Mesodermal cell (in vitro differentiated cells): ENCODE measurements at regions not wholly inside any gene's neighbourhood (a gene's known extent, or its start where the extent isn't known, plus 50 kb on each side); places are given as distances from the start of the nearest gene placed in this dataset.
A peak's percentile ranks its signal among the peaks of the same experiment; 100 is the strongest.

ENCODE experiments used
- H3K27ac ChIP-seq: 2 replicates; pipeline ENCODE4 v1.7.0; 2013; ENCODE audit warnings: mild to moderate bottlenecking, low read depth, low read length, moderate library complexity; ENCODE audit not compliant: severe bottlenecking
- H3K36me3 ChIP-seq: 2 replicates; pipeline ENCODE4 v1.7.1; 2013; ENCODE audit warnings: mild to moderate bottlenecking, low read length, moderate library complexity; ENCODE audit not compliant: control insufficient read depth, insufficient read depth
- H3K4me1 ChIP-seq: one replicate; pipeline ENCODE4 v1.7.1; 2013; ENCODE audit warnings: mild to moderate bottlenecking, low read length; ENCODE audit not compliant: insufficient read depth, control insufficient read depth, poor library complexity, severe bottlenecking
- H3K4me3 ChIP-seq: 2 replicates; pipeline ENCODE4 v1.7.0; 2013; ENCODE audit warnings: low read length, control low read depth, mild to moderate bottlenecking; ENCODE audit not compliant: insufficient read depth, poor library complexity, severe bottlenecking; ENCODE audit errors: extremely low read depth
- H3K9me3 ChIP-seq: 2 replicates; pipeline ENCODE4 v1.7.1; 2013; ENCODE audit warnings: mild to moderate bottlenecking, low read length, moderate library complexity; ENCODE audit not compliant: control insufficient read depth
- WGBS, 2 experiments: methylation state at CpG; one replicate each; pipeline ENCODE4 v1.1.5; 2013; ENCODE audit warnings: missing lambda C conversion rate in 2 of 2; ENCODE audit not compliant: insufficient coverage in 2 of 2; 5-methylcytosine and 5-hydroxymethylcytosine counted together

GRCh38 chr3:109900783-109901182 is 563.4 kb upstream of the DPPA4 start:
- Histone ChIP-seq H3K4me3 (no peak overlapping the region), H3K4me1 (no peaks in the 10 kb centered on the region), H3K27ac (no peak overlapping the region), H3K36me3 (no peaks in the 10 kb centered on the region), H3K9me3 (no peaks in the 10 kb centered on the region)
- 13 to 63% methylated on average over 1 of the region's 1 CpG for WGBS, 2 experiments

DNA sequence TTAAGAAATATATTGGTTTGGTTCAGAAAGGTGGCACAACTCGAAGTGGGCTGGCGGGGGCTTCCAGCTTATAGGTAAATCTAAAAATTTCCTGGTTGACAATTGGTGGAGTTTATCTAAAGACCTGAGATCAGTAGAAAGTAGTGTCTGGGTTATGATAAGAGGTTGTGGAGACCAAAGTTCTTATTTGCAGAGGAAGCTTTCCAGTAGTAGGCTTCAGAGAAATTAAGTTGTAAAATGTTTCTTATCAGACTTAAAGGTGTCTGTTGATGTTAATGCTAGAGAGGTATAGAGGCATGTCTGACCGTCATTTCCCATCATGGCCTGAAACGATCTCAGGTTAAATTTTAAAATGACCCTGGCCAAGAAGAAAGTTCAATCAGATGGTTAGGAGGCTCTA is 565.2 kb upstream of the DPPA4 start:
- Histone ChIP-seq H3K27ac (no peak overlapping the region), H3K9me3 (no peaks in the 10 kb centered on the region), H3K4me3 (no peak overlapping the region), H3K36me3 (no peaks in the 10 kb centered on the region), H3K4me1 (no peaks in the 10 kb centered on the region)
- 83 to 100% methylated on average over 2 to 4 of the region's 4 CpGs for WGBS, 2 experiments

DNA sequence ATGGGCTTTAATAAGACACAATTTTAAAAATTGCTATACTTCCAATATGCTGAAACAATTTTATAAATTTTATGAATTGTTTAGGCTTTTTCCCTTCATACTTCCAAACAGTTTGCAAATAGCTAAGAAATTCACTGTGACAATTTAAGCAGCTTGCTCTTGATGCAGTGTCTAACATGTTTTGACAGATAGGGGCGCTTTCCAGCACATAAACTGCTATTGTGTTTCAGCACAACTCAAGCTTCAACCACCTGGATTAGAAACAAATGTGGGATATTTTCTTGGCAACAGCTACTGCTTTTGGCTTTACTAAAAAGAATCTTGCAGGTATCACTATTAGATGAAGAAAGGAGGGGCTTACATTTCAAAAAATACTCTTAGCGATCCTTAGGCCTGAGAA is 565.8 kb upstream of the DPPA4 start:
- WGBS, 2 experiments = 83 to 90% methylated on average over 1 to 2 of the region's 2 CpGs
- Histone ChIP-seq H3K36me3 (no peaks in the 10 kb centered on the region), H3K9me3 (no peaks in the 10 kb centered on the region), H3K4me1 (no peaks in the 10 kb centered on the region), H3K4me3 (no peak overlapping the region), H3K27ac (no peak overlapping the region)

GRCh38 chr3:109910772-109911171 is 573.4 kb upstream of the DPPA4 start:
- Histone ChIP-seq H3K9me3 (peaks cover 6% of the 10 kb centered on the region), H3K4me3 (no peak overlapping the region), H3K4me1 (no peaks in the 10 kb centered on the region), H3K27ac (no peak overlapping the region), H3K36me3 (no peaks in the 10 kb centered on the region)
- WGBS, 2 experiments = 77 to 100% methylated on average over 2 to 3 of the region's 6 CpGs

GRCh38 chr3:109918740-109919139 is 581.4 kb upstream of the DPPA4 start:
- H3K36me3 ChIP-seq = no peaks in the 10 kb centered on the region
- H3K27ac ChIP-seq = no peak overlapping the region
- peaks cover 3% of the 10 kb centered on the region for H3K4me1 ChIP-seq
- 80 to 100% methylated on average over 1 to 2 of the region's 2 CpGs for WGBS, 2 experiments
- no peak overlapping the region for H3K4me3 ChIP-seq
- H3K9me3 ChIP-seq = peaks cover 5% of the 10 kb centered on the region

DNA sequence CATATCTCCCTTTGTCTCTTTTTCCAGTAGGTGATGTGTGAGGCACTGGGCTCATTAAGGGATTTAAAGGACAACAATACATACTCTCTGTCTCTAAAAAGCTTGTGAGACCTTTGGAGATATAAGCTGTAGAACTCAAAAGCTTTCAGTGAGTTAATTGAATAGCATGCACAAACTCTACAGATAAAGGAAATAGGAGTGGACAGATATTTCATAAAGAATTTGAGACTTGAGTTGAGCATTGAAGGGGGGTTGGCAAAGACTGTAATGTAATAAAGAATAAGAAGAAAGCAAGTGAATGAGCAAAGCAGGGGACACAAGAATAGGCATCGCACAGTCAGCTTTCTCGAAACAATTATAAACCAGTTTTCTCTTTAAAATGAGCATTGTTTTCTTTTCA is 583.4 kb upstream of the DPPA4 start:
- H3K4me1 ChIP-seq = peaks cover 8% of the 10 kb centered on the region
- no peaks in the 10 kb centered on the region for H3K36me3 ChIP-seq
- no peaks in the 10 kb centered on the region for H3K9me3 ChIP-seq
- no peak overlapping the region for H3K4me3 ChIP-seq
- H3K27ac ChIP-seq = no peak overlapping the region
- WGBS, 2 experiments = no CpG with 5 or more reads among the region's 2 CpGs

- H3K4me3 ChIP-seq = no peak overlapping the region
Observed at GRCh38 chr3:109921509-109921908, 584.2 kb upstream of the DPPA4 start.

GRCh38 chr3:109922856-109923255 is 585.5 kb upstream of the DPPA4 start:
- Histone ChIP-seq H3K27ac (no peak overlapping the region), H3K4me1 (peaks cover 10% of the 10 kb centered on the region), H3K4me3 (no peak overlapping the region), H3K36me3 (no peaks in the 10 kb centered on the region), H3K9me3 (no peaks in the 10 kb centered on the region)
- WGBS, 2 experiments = no CpG with 5 or more reads among the region's 2 CpGs

More at GRCh38 chr3:109921509-109921908, 584.2 kb upstream of the DPPA4 start:
- peaks cover 8% of the 10 kb centered on the region for H3K4me1 ChIP-seq
- H3K36me3 ChIP-seq = no peaks in the 10 kb centered on the region
- H3K9me3 ChIP-seq = no peaks in the 10 kb centered on the region
- WGBS, 2 experiments = 85 to 87% methylated on average over 4 to 5 of the region's 5 CpGs
- no peak overlapping the region for H3K27ac ChIP-seq

DNA sequence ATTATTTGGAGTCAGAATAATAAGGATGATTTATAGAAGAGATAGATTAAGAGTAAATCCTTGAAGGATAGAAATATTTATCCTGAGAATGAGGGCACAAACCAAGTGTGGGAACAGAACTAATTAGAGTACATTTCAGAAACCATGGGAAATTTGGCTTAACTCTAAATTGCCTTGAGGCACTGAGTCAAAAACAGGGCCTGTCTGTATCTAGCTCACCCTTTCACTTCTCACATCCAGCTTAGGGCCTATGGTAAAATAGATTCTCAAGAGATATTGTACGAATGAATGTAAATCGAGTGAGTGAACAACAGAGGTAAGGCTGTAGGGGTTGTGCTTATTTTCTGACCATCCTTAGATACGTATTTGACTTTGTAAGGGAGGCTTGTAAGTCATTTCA is 586.1 kb upstream of the DPPA4 start:
- WGBS, 2 experiments = 100% methylated on average over 1 of the region's 3 CpGs; no CpG with 5 or more reads in 1 of the 2 experiments
- H3K4me3 ChIP-seq = no peak overlapping the region
- H3K9me3 ChIP-seq = no peaks in the 10 kb centered on the region
- peaks cover 13% of the 10 kb centered on the region for H3K4me1 ChIP-seq
- peak overlapping the region; percentile 24 for H3K27ac ChIP-seq
- H3K36me3 ChIP-seq = no peaks in the 10 kb centered on the region

DNA sequence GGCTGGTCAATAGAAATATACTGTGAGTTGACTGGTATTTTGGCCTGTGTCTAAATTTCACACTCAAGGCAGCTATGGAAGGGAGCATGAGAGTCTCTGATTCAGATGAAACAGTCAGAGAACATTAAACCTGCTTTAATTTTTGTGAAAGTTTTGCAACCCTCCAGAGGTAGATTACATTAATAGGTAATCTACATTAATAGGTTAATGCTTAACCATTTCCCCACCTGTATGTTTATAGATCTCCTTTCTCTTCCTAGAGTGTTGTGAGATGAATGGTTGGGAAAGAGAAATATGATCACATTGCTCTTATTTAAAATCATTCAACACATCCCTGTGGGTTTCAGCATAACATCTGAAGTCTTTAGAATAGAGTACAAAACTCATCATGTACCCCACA is 586.9 kb upstream of the DPPA4 start:
- Histone ChIP-seq H3K4me1 (peaks cover 13% of the 10 kb centered on the region), H3K36me3 (no peaks in the 10 kb centered on the region), H3K9me3 (no peaks in the 10 kb centered on the region), H3K4me3 (no peak overlapping the region), H3K27ac (peak overlapping the region; percentile 24)

GRCh38 chr3:109926376-109926775 is 589.0 kb upstream of the DPPA4 start:
- 83 to 96% methylated on average over 1 to 7 of the region's 8 CpGs for WGBS, 2 experiments
- Histone ChIP-seq H3K4me1 (peaks cover 13% of the 10 kb centered on the region), H3K27ac (no peak overlapping the region), H3K9me3 (no peaks in the 10 kb centered on the region), H3K4me3 (no peak overlapping the region), H3K36me3 (no peaks in the 10 kb centered on the region)
